ENCODE measurements at regions not wholly inside any gene's neighbourhood (a gene's known extent, or its start where the extent isn't known, plus 50 kb on each side); places are given as distances from the start of the nearest gene placed in this dataset.

DNA sequence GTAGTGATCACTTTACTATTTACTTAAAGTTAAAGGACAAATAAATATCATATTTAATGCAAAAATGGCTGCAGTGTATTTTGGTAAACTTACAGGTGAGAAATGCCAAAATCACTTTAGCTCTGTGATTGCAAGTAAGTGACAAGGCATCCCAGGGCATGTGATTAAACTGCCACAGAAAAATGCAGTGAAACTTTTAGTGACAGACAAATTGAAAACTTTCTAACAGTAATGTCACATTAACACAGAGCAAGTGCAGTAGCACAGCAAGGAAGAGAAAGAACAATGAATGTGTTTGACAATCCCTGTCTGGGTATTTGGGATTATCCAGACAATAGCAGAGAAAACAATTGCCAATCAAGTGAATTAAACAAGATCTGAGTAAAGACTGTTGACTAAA is 606.8 kb downstream of the SLCO4C1 start:
- no peaks in the 10 kb centered on the region for H3K9me2 ChIP-seq (replicated peaks; ENCODE audit: insufficient read depth, low read length)
- H4K20me1 ChIP-seq (ENCODE audit: insufficient read depth, low read length) = no peaks in the 10 kb centered on the region
- H3K4me3 ChIP-seq (ENCODE audit: low read length) = no peak overlapping the region
- TF ChIP-seq EZH2 (optimal IDR thresholded peaks at IDR 0.05; ENCODE audit: low read depth, low read length) (no peak), EZH2phosphoT487 (IDR thresholded peaks at IDR 0.05; ENCODE audit: low read length) (no peak), CTCF (IDR thresholded peaks at IDR 0.05; ENCODE audit: low read length) (no peak)
- H2AFZ ChIP-seq (ENCODE audit: low read length) = no peak overlapping the region
- no peak overlapping the region for H3K9ac ChIP-seq (ENCODE audit: low read length)
- H3K4me1 ChIP-seq (ENCODE audit: low read length) = no peaks in the 10 kb centered on the region
- H3K4me2 ChIP-seq (ENCODE audit: low read depth, low read length) = no peak overlapping the region
- no peaks in the 10 kb centered on the region for H3K79me2 ChIP-seq (ENCODE audit: low read length)
- no peaks in the 10 kb centered on the region for H3K27me3 ChIP-seq (replicated peaks; ENCODE audit: insufficient read depth, low read length)
- no peak for DNase-seq
- no peaks in the 10 kb centered on the region for H3K9me3 ChIP-seq (replicated peaks; ENCODE audit: insufficient read depth, low read length)
- H3F3A ChIP-seq (ENCODE audit: insufficient read depth, low read length) = no peaks in the 10 kb centered on the region
- H3K27ac ChIP-seq (ENCODE audit: low read length) = no peak overlapping the region
- H3K36me3 ChIP-seq (replicated peaks; ENCODE audit: insufficient read depth, low read length) = no peaks in the 10 kb centered on the region

DNA sequence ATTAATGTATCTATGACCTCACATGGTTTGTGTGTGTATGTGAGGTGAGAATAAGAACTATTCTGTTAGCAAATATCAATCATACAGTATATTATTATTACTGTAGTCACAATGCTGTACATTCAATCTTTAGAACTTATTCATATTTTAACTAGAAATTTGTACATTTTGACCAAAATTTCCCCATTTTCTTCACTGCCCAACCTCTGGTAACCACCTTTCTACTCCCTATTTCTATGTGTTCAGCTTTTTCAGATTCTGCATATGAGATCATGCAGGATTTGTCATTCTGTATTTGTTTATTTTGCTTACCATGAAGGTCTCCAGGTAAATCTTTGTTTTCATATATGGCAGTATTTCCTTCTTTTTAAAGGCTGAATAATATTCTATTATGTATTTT is 607.9 kb downstream of the SLCO4C1 start:
- Histone ChIP-seq H2AFZ (ENCODE audit: low read length) (no peak overlapping the region), H3F3A (ENCODE audit: insufficient read depth, low read length) (no peaks in the 10 kb centered on the region), H3K9me2 (replicated peaks; ENCODE audit: insufficient read depth, low read length) (no peaks in the 10 kb centered on the region), H3K9ac (ENCODE audit: low read length) (no peak overlapping the region), H3K36me3 (replicated peaks; ENCODE audit: insufficient read depth, low read length) (no peaks in the 10 kb centered on the region), H3K4me1 (ENCODE audit: low read length) (no peaks in the 10 kb centered on the region), H3K27me3 (replicated peaks; ENCODE audit: insufficient read depth, low read length) (no peaks in the 10 kb centered on the region), H3K27ac (ENCODE audit: low read length) (no peak overlapping the region), H3K4me3 (ENCODE audit: low read length) (no peak overlapping the region), H3K4me2 (ENCODE audit: low read depth, low read length) (no peak overlapping the region), H3K79me2 (ENCODE audit: low read length) (no peaks in the 10 kb centered on the region), H4K20me1 (ENCODE audit: insufficient read depth, low read length) (no peaks in the 10 kb centered on the region), H3K9me3 (replicated peaks; ENCODE audit: insufficient read depth, low read length) (no peaks in the 10 kb centered on the region)
- TF ChIP-seq CTCF (IDR thresholded peaks at IDR 0.05; ENCODE audit: low read length) = no peak
- no peak for TF ChIP-seq EZH2phosphoT487 (IDR thresholded peaks at IDR 0.05; ENCODE audit: low read length)
- TF ChIP-seq EZH2 (optimal IDR thresholded peaks at IDR 0.05; ENCODE audit: low read depth, low read length) = no peak
- no peak for DNase-seq

DNA sequence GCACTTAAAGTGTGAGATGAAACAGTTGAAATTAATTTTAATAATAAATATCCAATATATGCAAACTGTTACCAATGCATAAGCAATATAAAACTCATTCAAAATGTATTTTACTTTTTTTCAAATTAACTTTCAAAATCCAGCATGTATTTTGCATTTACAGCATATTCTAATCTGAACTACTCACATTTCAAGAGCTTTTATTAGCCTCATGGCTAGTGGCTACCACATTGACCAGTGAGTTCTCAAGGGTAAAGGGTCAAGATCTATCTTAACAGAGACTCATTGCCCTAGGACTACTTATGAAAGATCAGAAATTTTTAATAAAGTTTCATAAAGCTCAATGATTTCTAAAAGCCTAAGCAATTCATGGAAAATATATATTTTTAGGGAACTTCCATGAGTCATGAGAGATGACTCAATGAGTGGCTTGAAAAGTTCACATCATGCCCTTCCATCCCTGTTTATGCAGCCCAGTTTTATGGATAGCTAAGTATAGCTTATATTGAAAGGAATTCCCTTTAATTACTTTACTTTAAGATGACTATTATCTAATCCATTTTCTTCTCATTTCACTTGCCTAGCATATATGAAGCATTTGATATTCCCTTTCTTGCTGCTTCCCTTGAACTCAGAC is 608.6 kb downstream of the SLCO4C1 start:
- no peak for DNase-seq
- TF ChIP-seq CTCF (IDR thresholded peaks at IDR 0.05; ENCODE audit: low read length) (no peak), EZH2phosphoT487 (IDR thresholded peaks at IDR 0.05; ENCODE audit: low read length) (no peak), EZH2 (optimal IDR thresholded peaks at IDR 0.05; ENCODE audit: low read depth, low read length) (no peak)
- Histone ChIP-seq H4K20me1 (ENCODE audit: insufficient read depth, low read length) (no peaks in the 10 kb centered on the region), H3K27me3 (replicated peaks; ENCODE audit: insufficient read depth, low read length) (no peaks in the 10 kb centered on the region), H3F3A (ENCODE audit: insufficient read depth, low read length) (no peaks in the 10 kb centered on the region), H3K27ac (ENCODE audit: low read length) (no peak overlapping the region), H3K9me2 (replicated peaks; ENCODE audit: insufficient read depth, low read length) (no peaks in the 10 kb centered on the region), H3K4me1 (ENCODE audit: low read length) (no peaks in the 10 kb centered on the region), H3K4me2 (ENCODE audit: low read depth, low read length) (no peak overlapping the region), H3K79me2 (ENCODE audit: low read length) (no peaks in the 10 kb centered on the region), H2AFZ (ENCODE audit: low read length) (no peak overlapping the region), H3K36me3 (replicated peaks; ENCODE audit: insufficient read depth, low read length) (no peaks in the 10 kb centered on the region), H3K9ac (ENCODE audit: low read length) (no peak overlapping the region), H3K4me3 (ENCODE audit: low read length) (no peak overlapping the region), H3K9me3 (replicated peaks; ENCODE audit: insufficient read depth, low read length) (no peaks in the 10 kb centered on the region)
